HEK293 (cell line): ENCODE measurements at regions not wholly inside any gene's neighbourhood (a gene's known extent, or its start where the extent isn't known, plus 50 kb on each side); places are given as distances from the start of the nearest gene placed in this dataset.

Experiments
- CTCF ChIA-PET: fragments of 350-600 bp; formaldehyde crosslinking; extraction: SDS; loops from one replicate; lab custom pipeline; 2021; ENCODE audit warnings: antibody characterized with exemption; lab: Yijun Ruan, JAX
- POLR2A ChIA-PET: fragments of 300-600 bp; formaldehyde crosslinking; extraction: SDS; loops from one replicate; lab custom pipeline; 2020; ENCODE audit warnings: antibody characterized with exemption, inconsistent platforms; lab: Yijun Ruan, JAX
- H3K27ac ChIP-seq: fragments of 200-500 bp; sonication (Bioruptor generic); 2 replicates; pipeline ENCODE4 v1.5.1; 2014; ENCODE audit warnings: low read depth, low read length, control low read depth, inconsistent platforms; ENCODE audit errors: extremely low read depth
- H3K36me3 ChIP-seq, 2 experiments: fragments of 200-500 bp in 1 of 2; sonication (Bioruptor generic) in 1 of 2; 1 replicate in 1 of 2; 2 replicates in 1 of 2; pipeline ENCODE4 v1.5.1; 2014 to 2017; ENCODE audit warnings: inconsistent platforms in 2 of 2, low read length in 2 of 2; ENCODE audit not compliant: control insufficient read depth in 2 of 2, insufficient read depth in 1 of 2
- H3K4me1 ChIP-seq: fragments of 200-500 bp; sonication (Bioruptor generic); 2 replicates; pipeline ENCODE4 v1.5.1; 2014; ENCODE audit warnings: mild to moderate bottlenecking, low read length, inconsistent platforms; ENCODE audit not compliant: control insufficient read depth, insufficient read depth
- H3K4me3 ChIP-seq: 2 replicates; pipeline ENCODE4 v1.5.1; 2011; ENCODE audit warnings: low read depth, mild to moderate bottlenecking, control low read depth, low read length, moderate library complexity
- H3K9me3 ChIP-seq: fragments of 200-500 bp; sonication (Bioruptor generic); 2 replicates; pipeline ENCODE4 v1.5.1; 2014; ENCODE audit warnings: low read depth, low read length, inconsistent platforms; ENCODE audit not compliant: control insufficient read depth, insufficient read depth
- BCL11A ChIP-seq: fragments of 450-650 bp; formaldehyde crosslinking; IDR thresholded peaks from 2 replicates; pipeline ENCODE4 v1.5.1; 2016; ENCODE audit warnings: low read depth, missing biosample characterization, missing genetic modification characterization
- HOXA7 ChIP-seq: sonication (generic); formaldehyde crosslinking; IDR thresholded peaks from 2 replicates; pipeline ENCODE4 v1.8.1; 2022; ENCODE audit warnings: missing genetic modification reagents, borderline replicate concordance
- RBAK ChIP-seq: fragments of 450-650 bp; formaldehyde crosslinking; IDR thresholded peaks from 2 replicates; pipeline ENCODE4 v1.5.1; 2016; ENCODE audit warnings: missing biosample characterization, missing genetic modification characterization
- TRIM28 ChIP-seq: IDR thresholded peaks from 2 replicates; pipeline ENCODE4 v1.6.1; 2011; ENCODE audit warnings: low read length, control low read depth, borderline replicate concordance
- YY1 ChIP-seq: fragments of 450-650 bp; formaldehyde crosslinking; IDR thresholded peaks from 2 replicates; pipeline ENCODE4 v1.5.1; 2018; ENCODE audit warnings: missing biosample characterization, missing genetic modification characterization
- YY2 ChIP-seq: fragments of 450-650 bp; formaldehyde crosslinking; IDR thresholded peaks from 2 replicates; pipeline ENCODE4 v1.5.1; 2016; ENCODE audit warnings: missing biosample characterization, missing genetic modification characterization
- ZBTB17 ChIP-seq: fragments of 450-650 bp; formaldehyde crosslinking; IDR thresholded peaks from 2 replicates; pipeline ENCODE4 v1.5.1; 2016; ENCODE audit warnings: missing biosample characterization, missing genetic modification characterization
- ZNF112 ChIP-seq: fragments of 450-650 bp; formaldehyde crosslinking; IDR thresholded peaks from 2 replicates; pipeline ENCODE4 v1.5.0; 2017; ENCODE audit warnings: missing biosample characterization, missing genetic modification characterization
- ZNF292 ChIP-seq: fragments of 450-650 bp; formaldehyde crosslinking; IDR thresholded peaks from 2 replicates; pipeline ENCODE4 v1.5.1; 2016; ENCODE audit warnings: low read depth, missing biosample characterization, missing genetic modification characterization, borderline replicate concordance
- ZNF423 ChIP-seq: fragments of 450-650 bp; formaldehyde crosslinking; IDR thresholded peaks from 2 replicates; pipeline ENCODE4 v1.5.1; 2016; ENCODE audit warnings: missing biosample characterization, missing genetic modification characterization
- ZNF48 ChIP-seq: fragments of 450-650 bp; formaldehyde crosslinking; IDR thresholded peaks from 2 replicates; pipeline ENCODE4 v1.5.1; 2016; ENCODE audit warnings: missing biosample characterization, missing genetic modification characterization
- ZNF596 ChIP-seq: fragments of 450-650 bp; IDR thresholded peaks from 2 replicates; pipeline ENCODE4 v1.5.0; 2018; ENCODE audit warnings: missing biosample characterization, mild to moderate bottlenecking, missing genetic modification characterization, moderate library complexity
- TF ChIP-seq, protein P1 (sequence below): fragments of 450-650 bp; formaldehyde crosslinking; IDR thresholded peaks from 2 replicates; pipeline ENCODE4 v1.5.1; 2017; ENCODE audit warnings: missing biosample characterization, missing genetic modification characterization
- TF ChIP-seq, protein P2 (sequence below): fragments of 450-650 bp; formaldehyde crosslinking; IDR thresholded peaks from 2 replicates; pipeline ENCODE4 v1.5.1; 2017; ENCODE audit warnings: missing biosample characterization, missing genetic modification characterization
- TF ChIP-seq, protein P3 (sequence below): fragments of 450-650 bp; formaldehyde crosslinking; IDR thresholded peaks from 2 replicates; pipeline ENCODE4 v1.5.1; 2016; ENCODE audit warnings: missing biosample characterization, missing genetic modification characterization
- TF ChIP-seq, protein P4 (sequence below): fragments of 450-650 bp; formaldehyde crosslinking; IDR thresholded peaks from 2 replicates; pipeline ENCODE4 v1.5.1; 2016; ENCODE audit warnings: missing biosample characterization, missing genetic modification characterization
- TF ChIP-seq, protein P5 (sequence below): fragments of 450-650 bp; formaldehyde crosslinking; IDR thresholded peaks from 2 replicates; pipeline ENCODE4 v1.5.1; 2016; ENCODE audit warnings: missing biosample characterization, missing genetic modification characterization
- TF ChIP-seq, protein P6 (sequence below): fragments of 450-650 bp; formaldehyde crosslinking; IDR thresholded peaks from 2 replicates; pipeline ENCODE4 v1.5.1; 2016; ENCODE audit warnings: missing biosample characterization, missing genetic modification characterization
- TF ChIP-seq, protein P7 (sequence below): fragments of 450-650 bp; formaldehyde crosslinking; IDR thresholded peaks from 2 replicates; pipeline ENCODE4 v1.5.1; 2016; ENCODE audit warnings: missing biosample characterization, missing genetic modification characterization
- TF ChIP-seq, protein P8 (sequence below): fragments of 450-650 bp; formaldehyde crosslinking; IDR thresholded peaks from 2 replicates; pipeline ENCODE4 v1.5.1; 2017; ENCODE audit warnings: missing biosample characterization, missing genetic modification characterization

DNA sequence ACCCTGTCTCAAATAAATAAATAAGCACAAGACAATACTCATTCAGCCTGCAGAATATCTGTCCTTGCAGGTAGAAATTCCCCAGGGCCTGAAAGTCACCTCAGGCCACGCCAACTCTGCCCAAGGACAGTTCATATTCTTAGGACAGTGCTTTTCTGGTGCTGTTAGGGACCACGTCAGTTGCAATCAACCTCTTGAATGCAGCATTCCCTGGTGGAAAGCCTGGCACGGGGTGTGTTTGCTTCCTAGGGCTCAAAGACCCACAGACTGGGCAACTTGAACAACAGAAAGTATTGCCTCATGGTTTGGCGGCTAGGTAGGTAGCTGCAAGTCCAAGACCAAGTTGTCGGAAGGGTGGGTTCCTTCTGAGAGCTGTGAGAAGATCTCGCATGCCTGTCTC is 160.3 kb downstream of the KCTD15 start (continued):
- TF ChIP-seq, protein P1, sequence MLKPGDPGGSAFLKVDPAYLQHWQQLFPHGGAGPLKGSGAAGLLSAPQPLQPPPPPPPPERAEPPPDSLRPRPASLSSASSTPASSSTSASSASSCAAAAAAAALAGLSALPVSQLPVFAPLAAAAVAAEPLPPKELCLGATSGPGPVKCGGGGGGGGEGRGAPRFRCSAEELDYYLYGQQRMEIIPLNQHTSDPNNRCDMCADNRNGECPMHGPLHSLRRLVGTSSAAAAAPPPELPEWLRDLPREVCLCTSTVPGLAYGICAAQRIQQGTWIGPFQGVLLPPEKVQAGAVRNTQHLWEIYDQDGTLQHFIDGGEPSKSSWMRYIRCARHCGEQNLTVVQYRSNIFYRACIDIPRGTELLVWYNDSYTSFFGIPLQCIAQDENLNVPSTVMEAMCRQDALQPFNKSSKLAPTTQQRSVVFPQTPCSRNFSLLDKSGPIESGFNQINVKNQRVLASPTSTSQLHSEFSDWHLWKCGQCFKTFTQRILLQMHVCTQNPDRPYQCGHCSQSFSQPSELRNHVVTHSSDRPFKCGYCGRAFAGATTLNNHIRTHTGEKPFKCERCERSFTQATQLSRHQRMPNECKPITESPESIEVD (tag by site-specific recombination) = no peak
- TF ChIP-seq, protein P2, sequence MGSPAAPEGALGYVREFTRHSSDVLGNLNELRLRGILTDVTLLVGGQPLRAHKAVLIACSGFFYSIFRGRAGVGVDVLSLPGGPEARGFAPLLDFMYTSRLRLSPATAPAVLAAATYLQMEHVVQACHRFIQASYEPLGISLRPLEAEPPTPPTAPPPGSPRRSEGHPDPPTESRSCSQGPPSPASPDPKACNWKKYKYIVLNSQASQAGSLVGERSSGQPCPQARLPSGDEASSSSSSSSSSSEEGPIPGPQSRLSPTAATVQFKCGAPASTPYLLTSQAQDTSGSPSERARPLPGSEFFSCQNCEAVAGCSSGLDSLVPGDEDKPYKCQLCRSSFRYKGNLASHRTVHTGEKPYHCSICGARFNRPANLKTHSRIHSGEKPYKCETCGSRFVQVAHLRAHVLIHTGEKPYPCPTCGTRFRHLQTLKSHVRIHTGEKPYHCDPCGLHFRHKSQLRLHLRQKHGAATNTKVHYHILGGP (tag by site-specific recombination) = no peak
- TF ChIP-seq ZNF423 (tag by site-specific recombination) = no peak

DNA sequence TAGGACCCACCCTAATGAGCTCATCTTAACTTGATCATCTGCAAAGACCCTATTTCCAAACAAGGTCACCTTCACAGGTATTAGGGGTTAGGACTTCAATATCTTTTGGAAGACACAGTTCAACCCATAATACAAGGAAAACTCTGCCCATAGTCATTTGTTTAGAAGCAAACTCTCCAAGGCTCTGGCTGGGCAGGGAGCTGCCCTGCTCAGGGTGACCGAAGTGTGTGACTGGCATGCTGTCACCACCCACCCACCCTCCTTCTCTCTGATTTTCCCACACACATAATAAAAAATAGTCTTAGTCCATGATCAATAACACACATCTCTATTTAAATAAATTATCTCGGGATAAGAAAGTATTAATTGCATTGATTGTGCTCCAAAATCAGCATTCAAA is 161.1 kb downstream of the KCTD15 start:
- ChIA-PET CTCF (interaction anchor here (0.6 to 1.4 kb wide), 3 partner anchors 139 to 1384 kb away, joined by 3 to 10 read pairs (median 6); no protein-coding TSS in a partner anchor), POLR2A (no interaction called here)
- no peaks in the 10 kb centered on the region for H3K4me1 ChIP-seq
- H3K4me3 ChIP-seq = no peak overlapping the region
- TF ChIP-seq TRIM28 (no peak), ZNF48 (no peak), ZNF292 (no peak), HOXA7 (CRISPR knock-in tag) (no peak), YY1 (tag by site-specific recombination) (no peak), ZNF596 (no peak), YY2 (no peak), ZBTB17 (tag by site-specific recombination) (no peak), RBAK (tag by site-specific recombination) (no peak), BCL11A (tag by site-specific recombination) (no peak), ZNF112 (tag by site-specific recombination) (no peak)
- TF ChIP-seq, protein P3, sequence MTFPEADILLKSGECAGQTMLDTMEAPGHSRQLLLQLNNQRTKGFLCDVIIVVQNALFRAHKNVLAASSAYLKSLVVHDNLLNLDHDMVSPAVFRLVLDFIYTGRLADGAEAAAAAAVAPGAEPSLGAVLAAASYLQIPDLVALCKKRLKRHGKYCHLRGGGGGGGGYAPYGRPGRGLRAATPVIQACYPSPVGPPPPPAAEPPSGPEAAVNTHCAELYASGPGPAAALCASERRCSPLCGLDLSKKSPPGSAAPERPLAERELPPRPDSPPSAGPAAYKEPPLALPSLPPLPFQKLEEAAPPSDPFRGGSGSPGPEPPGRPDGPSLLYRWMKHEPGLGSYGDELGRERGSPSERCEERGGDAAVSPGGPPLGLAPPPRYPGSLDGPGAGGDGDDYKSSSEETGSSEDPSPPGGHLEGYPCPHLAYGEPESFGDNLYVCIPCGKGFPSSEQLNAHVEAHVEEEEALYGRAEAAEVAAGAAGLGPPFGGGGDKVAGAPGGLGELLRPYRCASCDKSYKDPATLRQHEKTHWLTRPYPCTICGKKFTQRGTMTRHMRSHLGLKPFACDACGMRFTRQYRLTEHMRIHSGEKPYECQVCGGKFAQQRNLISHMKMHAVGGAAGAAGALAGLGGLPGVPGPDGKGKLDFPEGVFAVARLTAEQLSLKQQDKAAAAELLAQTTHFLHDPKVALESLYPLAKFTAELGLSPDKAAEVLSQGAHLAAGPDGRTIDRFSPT (tag by site-specific recombination) = no peak
- TF ChIP-seq, protein P4, sequence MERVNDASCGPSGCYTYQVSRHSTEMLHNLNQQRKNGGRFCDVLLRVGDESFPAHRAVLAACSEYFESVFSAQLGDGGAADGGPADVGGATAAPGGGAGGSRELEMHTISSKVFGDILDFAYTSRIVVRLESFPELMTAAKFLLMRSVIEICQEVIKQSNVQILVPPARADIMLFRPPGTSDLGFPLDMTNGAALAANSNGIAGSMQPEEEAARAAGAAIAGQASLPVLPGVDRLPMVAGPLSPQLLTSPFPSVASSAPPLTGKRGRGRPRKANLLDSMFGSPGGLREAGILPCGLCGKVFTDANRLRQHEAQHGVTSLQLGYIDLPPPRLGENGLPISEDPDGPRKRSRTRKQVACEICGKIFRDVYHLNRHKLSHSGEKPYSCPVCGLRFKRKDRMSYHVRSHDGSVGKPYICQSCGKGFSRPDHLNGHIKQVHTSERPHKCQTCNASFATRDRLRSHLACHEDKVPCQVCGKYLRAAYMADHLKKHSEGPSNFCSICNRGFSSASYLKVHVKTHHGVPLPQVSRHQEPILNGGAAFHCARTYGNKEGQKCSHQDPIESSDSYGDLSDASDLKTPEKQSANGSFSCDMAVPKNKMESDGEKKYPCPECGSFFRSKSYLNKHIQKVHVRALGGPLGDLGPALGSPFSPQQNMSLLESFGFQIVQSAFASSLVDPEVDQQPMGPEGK (tag by site-specific recombination) = no peak
- TF ChIP-seq, protein P5, sequence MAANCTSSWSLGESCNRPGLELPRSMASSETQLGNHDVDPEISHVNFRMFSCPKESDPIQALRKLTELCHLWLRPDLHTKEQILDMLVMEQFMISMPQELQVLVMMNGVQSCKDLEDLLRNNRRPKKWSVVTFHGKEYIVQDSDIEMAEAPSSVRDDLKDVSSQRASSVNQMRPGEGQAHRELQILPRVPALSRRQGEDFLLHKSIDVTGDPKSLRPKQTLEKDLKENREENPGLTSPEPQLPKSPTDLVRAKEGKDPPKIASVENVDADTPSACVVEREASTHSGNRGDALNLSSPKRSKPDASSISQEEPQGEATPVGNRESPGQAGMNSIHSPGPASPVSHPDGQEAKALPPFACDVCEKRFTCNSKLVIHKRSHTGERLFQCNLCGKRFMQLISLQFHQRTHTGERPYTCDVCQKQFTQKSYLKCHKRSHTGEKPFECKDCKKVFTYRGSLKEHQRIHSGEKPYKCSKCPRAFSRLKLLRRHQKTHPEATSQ (tag by site-specific recombination) = no peak
- TF ChIP-seq, protein P1 (tag by site-specific recombination) = no peak
- TF ChIP-seq, protein P6, sequence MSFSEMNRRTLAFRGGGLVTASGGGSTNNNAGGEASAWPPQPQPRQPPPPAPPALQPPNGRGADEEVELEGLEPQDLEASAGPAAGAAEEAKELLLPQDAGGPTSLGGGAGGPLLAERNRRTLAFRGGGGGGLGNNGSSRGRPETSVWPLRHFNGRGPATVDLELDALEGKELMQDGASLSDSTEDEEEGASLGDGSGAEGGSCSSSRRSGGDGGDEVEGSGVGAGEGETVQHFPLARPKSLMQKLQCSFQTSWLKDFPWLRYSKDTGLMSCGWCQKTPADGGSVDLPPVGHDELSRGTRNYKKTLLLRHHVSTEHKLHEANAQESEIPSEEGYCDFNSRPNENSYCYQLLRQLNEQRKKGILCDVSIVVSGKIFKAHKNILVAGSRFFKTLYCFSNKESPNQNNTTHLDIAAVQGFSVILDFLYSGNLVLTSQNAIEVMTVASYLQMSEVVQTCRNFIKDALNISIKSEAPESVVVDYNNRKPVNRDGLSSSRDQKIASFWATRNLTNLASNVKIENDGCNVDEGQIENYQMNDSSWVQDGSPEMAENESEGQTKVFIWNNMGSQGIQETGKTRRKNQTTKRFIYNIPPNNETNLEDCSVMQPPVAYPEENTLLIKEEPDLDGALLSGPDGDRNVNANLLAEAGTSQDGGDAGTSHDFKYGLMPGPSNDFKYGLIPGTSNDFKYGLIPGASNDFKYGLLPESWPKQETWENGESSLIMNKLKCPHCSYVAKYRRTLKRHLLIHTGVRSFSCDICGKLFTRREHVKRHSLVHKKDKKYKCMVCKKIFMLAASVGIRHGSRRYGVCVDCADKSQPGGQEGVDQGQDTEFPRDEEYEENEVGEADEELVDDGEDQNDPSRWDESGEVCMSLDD (tag by site-specific recombination) = no peak
- TF ChIP-seq, protein P7, sequence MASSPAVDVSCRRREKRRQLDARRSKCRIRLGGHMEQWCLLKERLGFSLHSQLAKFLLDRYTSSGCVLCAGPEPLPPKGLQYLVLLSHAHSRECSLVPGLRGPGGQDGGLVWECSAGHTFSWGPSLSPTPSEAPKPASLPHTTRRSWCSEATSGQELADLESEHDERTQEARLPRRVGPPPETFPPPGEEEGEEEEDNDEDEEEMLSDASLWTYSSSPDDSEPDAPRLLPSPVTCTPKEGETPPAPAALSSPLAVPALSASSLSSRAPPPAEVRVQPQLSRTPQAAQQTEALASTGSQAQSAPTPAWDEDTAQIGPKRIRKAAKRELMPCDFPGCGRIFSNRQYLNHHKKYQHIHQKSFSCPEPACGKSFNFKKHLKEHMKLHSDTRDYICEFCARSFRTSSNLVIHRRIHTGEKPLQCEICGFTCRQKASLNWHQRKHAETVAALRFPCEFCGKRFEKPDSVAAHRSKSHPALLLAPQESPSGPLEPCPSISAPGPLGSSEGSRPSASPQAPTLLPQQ (tag by site-specific recombination) = no peak
- TF ChIP-seq, protein P8, sequence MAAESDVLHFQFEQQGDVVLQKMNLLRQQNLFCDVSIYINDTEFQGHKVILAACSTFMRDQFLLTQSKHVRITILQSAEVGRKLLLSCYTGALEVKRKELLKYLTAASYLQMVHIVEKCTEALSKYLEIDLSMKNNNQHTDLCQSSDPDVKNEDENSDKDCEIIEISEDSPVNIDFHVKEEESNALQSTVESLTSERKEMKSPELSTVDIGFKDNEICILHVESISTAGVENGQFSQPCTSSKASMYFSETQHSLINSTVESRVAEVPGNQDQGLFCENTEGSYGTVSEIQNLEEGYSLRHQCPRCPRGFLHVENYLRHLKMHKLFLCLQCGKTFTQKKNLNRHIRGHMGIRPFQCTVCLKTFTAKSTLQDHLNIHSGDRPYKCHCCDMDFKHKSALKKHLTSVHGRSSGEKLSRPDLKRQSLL (tag by site-specific recombination) = no peak
- H3K27ac ChIP-seq = no peak overlapping the region
- no peaks in the 10 kb centered on the region for H3K36me3 ChIP-seq
- H3K9me3 ChIP-seq = no peaks in the 10 kb centered on the region
